Prostate gland (tissue), 2 donors: ENCODE measurements at regions not wholly inside any gene's neighbourhood (a gene's known extent, or its start where the extent isn't known, plus 50 kb on each side); places are given as distances from the start of the nearest gene placed in this dataset.
A peak's percentile ranks its signal among the peaks of the same experiment; 100 is the strongest.

Experiments used
- DNase-seq: peaks from one replicate; pipeline ENCODE4 v3.0.0-alpha.2; 2019; ENCODE audit warnings: low spot score
- H3K27ac ChIP-seq, 2 donors: fragments of 200-600 bp; sonication (generic); 2 replicates each; pipeline ENCODE4 v1.5.1; 2017 to 2019
- H3K27me3 ChIP-seq: fragments of 200-600 bp; sonication (generic); replicated peaks from 2 replicates; pipeline ENCODE4 v1.5.1; 2019; ENCODE audit not compliant: insufficient read depth
- H3K36me3 ChIP-seq, 2 donors: fragments of 200-600 bp; sonication (generic); 1 replicate in 1 of 2; 2 replicates in 1 of 2; pipeline versions ENCODE4 v1.5.1 to v1.8.1; 2017 to 2019
- H3K4me1 ChIP-seq: fragments of 200-600 bp; sonication (generic); replicated peaks from 2 replicates; pipeline ENCODE4 v1.5.1; 2019
- H3K4me3 ChIP-seq, 2 donors: fragments of 200-600 bp; sonication (generic); 2 replicates each; pipeline ENCODE4 v1.5.1; 2017 to 2019
- H3K9me3 ChIP-seq: fragments of 200-600 bp; sonication (generic); 2 replicates; pipeline ENCODE4 v1.5.1; 2017
- POLR2A ChIP-seq: fragments of 450-650 bp; IDR thresholded peaks from one replicate; pipeline ENCODE4 v1.6.1; 2016; ENCODE audit warnings: antibody characterized with exemption, mild to moderate bottlenecking
- POLR2AphosphoS5 ChIP-seq: sonication (generic); formaldehyde crosslinking; IDR thresholded peaks from one replicate; pipeline ENCODE4 v1.6.1; 2017; ENCODE audit warnings: antibody characterized with exemption
- WGBS: methylation state at CpG from one replicate; pipeline ENCODE4 v1.1.5; 2018; 5-methylcytosine and 5-hydroxymethylcytosine counted together
- intact Hi-C: fragments of 100-400 bp; cut with DNase I; formaldehyde crosslinking; loops from one replicate; pipeline ENCODE4 v1.14.2; 2022
- TF ChIP-seq, protein P1 (sequence below), 4 experiments: fragments of 200-600 bp in 2 of 4; fragments of 450-650 bp in 2 of 4; sonication (generic) in 2 of 4; IDR thresholded peaks; 1 replicate in 3 of 4; 2 replicates in 1 of 4; pipeline ENCODE4 v1.5.1; 2016 to 2019; ENCODE audit warnings: antibody characterized with exemption in 4 of 4, mild to moderate bottlenecking in 2 of 4, moderate library complexity in 2 of 4

DNA sequence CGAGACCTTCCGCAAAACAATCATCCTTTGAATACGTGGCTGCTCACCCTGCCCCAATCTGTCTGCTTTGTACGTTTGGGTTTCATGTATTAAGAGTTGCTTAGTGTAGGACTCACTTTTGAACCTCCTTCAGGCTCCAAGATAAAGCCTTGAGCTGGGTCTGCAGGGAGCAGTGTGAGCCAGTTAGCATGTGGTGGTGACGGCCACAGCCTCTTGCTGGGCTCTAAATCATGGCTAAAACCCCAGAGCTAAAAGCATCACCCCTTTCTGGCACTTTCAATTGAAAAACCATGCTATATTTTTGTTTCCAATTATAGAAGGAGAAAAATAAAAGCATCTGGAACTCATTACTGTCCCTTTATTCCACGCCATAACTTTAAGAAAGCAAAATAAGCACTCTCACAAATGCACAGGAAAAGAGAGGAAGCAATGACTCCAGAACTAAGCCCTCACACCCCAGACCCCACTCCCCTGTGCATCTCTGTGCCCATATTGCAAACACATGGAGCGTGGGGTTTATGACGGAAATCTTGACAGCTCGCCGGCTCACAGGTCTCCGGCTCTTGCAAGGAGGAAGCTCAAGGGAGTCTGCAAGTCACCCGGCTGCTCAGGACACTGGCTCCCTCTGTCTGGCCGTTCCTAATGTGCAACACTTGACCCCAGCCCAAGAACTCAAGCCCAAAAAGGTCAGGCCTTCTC lies 135.5 kb downstream of the MIS18A start:
- Histone ChIP-seq H3K4me1 (no peaks in the 10 kb centered on the region), H3K27ac (no peak overlapping the region)
- intact Hi-C loops = loop anchor here (5.0 kb wide), 1 partner anchor 114 kb away; no protein-coding TSS in a partner anchor

DNA sequence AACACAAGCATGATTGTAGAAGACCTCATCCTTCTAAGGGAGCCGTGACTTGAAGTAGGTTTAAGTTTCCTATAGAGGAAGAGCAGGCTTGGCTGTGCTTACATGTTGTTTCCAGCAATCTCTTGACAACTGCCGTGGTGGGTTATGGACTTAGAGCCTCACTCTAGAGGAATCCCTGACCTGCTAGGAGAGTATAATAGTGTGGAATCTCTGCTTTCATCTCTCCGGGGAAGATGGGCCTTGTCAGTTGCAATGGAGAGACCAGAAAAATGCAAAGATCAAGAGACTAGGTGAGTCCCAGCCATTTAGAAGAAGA lies 137.6 kb downstream of the MIS18A start:
- H3K9me3 ChIP-seq = no peaks in the 10 kb centered on the region
- WGBS = 97% methylated on average over 3 of the region's 3 CpGs
- no peaks in the 10 kb centered on the region for H3K27me3 ChIP-seq
- H3K4me1 ChIP-seq = no peaks in the 10 kb centered on the region
- H3K4me3 ChIP-seq = no peak overlapping the region
- TF ChIP-seq, protein P1, sequence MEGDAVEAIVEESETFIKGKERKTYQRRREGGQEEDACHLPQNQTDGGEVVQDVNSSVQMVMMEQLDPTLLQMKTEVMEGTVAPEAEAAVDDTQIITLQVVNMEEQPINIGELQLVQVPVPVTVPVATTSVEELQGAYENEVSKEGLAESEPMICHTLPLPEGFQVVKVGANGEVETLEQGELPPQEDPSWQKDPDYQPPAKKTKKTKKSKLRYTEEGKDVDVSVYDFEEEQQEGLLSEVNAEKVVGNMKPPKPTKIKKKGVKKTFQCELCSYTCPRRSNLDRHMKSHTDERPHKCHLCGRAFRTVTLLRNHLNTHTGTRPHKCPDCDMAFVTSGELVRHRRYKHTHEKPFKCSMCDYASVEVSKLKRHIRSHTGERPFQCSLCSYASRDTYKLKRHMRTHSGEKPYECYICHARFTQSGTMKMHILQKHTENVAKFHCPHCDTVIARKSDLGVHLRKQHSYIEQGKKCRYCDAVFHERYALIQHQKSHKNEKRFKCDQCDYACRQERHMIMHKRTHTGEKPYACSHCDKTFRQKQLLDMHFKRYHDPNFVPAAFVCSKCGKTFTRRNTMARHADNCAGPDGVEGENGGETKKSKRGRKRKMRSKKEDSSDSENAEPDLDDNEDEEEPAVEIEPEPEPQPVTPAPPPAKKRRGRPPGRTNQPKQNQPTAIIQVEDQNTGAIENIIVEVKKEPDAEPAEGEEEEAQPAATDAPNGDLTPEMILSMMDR (IDR thresholded peaks at IDR 0.05) = no peak
- TF ChIP-seq POLR2AphosphoS5 (no peak), POLR2A (no peak)
- no peak overlapping the region for H3K27ac ChIP-seq
- intact Hi-C loops = loop anchor here (5.0 kb wide), 1 partner anchor 116 kb away; no protein-coding TSS in a partner anchor
- DNase-seq = no peak
- no peaks in the 10 kb centered on the region for H3K36me3 ChIP-seq

More for the DNA sequence above, 135.5 kb downstream of the MIS18A start:
- TF ChIP-seq POLR2AphosphoS5 = no peak
- TF ChIP-seq, protein P1 (IDR thresholded peaks at IDR 0.05) = peak in 1 of 4 experiments; percentile 15
- WGBS = 51% methylated on average over 13 of the region's 13 CpGs
- no peak for DNase-seq
- Histone ChIP-seq H3K4me3 (no peak overlapping the region), H3K9me3 (no peaks in the 10 kb centered on the region), H3K27me3 (no peaks in the 10 kb centered on the region), H3K36me3 (no peaks in the 10 kb centered on the region)

DNA sequence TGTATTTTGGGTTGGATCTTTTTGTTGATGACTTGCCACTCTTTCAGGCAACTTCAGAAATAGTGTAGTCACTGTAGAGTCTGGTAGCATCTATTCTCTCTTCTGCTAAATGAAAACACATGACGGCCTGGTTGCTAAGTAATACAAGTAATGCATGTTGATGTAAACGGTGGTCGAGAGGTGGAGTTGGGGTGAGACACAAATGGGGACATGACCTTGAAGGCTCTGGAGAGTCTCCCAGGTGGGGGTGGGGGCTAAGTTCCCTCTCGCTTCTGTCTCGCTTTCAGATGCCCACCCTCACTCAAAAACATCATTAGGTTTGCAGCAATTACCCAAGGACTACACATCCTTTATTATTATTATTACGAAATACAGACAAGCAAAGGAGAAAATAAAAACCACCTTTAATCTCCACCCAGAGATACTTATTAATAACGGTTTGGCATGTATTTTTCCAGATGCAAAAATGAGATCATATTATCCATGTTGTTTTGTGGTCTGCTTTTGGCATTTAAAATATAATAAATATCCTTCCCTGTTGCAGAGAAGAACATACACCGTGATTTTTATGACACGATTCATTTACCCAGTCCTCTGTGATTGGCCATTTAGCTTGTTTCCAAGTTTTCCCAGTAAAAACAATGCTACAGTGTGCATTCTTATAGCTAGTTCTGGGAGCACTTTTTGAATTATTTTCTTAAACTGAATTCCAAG lies 138.1 kb downstream of the MIS18A start:
- TF ChIP-seq, protein P1 (IDR thresholded peaks at IDR 0.05) = no peak
- TF ChIP-seq POLR2AphosphoS5 (no peak), POLR2A (no peak)
- intact Hi-C loops = loop anchor here (5.0 kb wide), 1 partner anchor 117 kb away; no protein-coding TSS in a partner anchor
- H3K4me3 ChIP-seq = no peak overlapping the region
- H3K27ac ChIP-seq = no peak overlapping the region
- no peaks in the 10 kb centered on the region for H3K4me1 ChIP-seq
- WGBS = 74% methylated on average over 9 of the region's 9 CpGs
- no peaks in the 10 kb centered on the region for H3K27me3 ChIP-seq
- no peak for DNase-seq
- H3K9me3 ChIP-seq = no peaks in the 10 kb centered on the region
- no peaks in the 10 kb centered on the region for H3K36me3 ChIP-seq

DNA sequence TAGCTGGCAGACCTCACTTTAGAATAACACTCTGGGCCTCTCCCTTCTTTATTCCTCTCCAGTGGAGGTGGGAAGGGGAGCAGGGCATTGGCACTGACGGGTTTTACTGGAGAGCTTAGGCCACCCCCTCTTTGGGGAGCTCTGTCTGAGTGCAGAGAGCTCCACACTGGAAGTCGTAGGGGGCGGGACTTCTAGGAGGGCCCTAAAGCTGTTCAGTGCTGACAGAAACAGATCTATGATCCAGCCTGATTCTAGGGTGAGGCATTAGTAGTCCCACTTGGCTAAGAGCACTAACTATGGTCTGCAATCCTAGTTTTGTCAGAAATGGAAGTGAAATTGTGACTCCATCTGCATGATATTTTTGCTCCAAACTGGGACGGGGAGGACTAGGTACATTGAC lies 138.7 kb downstream of the MIS18A start:
- Histone ChIP-seq H3K9me3 (no peaks in the 10 kb centered on the region), H3K4me3 (no peak overlapping the region), H3K36me3 (no peaks in the 10 kb centered on the region), H3K27me3 (no peaks in the 10 kb centered on the region), H3K4me1 (no peaks in the 10 kb centered on the region), H3K27ac (no peak overlapping the region)
- intact Hi-C loops = loop anchor here (5.0 kb wide), 1 partner anchor 117 kb away; no protein-coding TSS in a partner anchor
- WGBS = 78% methylated on average over 4 of the region's 4 CpGs
- TF ChIP-seq POLR2AphosphoS5 = no peak
- no peak for TF ChIP-seq POLR2A
- TF ChIP-seq, protein P1 (IDR thresholded peaks at IDR 0.05) = no peak
- DNase-seq = no peak
